GM19099 (cell line): ENCODE measurements at regions not wholly inside any gene's neighbourhood (a gene's known extent, or its start where the extent isn't known, plus 50 kb on each side); places are given as distances from the start of the nearest gene placed in this dataset.

ENCODE experiments used
- POLR2A ChIP-seq: IDR thresholded peaks from 3 replicates; pipeline ENCODE4 v1.6.1; 2011; ENCODE audit warnings: low read depth; ENCODE audit not compliant: insufficient read length; ENCODE audit errors: extremely low read depth

DNA sequence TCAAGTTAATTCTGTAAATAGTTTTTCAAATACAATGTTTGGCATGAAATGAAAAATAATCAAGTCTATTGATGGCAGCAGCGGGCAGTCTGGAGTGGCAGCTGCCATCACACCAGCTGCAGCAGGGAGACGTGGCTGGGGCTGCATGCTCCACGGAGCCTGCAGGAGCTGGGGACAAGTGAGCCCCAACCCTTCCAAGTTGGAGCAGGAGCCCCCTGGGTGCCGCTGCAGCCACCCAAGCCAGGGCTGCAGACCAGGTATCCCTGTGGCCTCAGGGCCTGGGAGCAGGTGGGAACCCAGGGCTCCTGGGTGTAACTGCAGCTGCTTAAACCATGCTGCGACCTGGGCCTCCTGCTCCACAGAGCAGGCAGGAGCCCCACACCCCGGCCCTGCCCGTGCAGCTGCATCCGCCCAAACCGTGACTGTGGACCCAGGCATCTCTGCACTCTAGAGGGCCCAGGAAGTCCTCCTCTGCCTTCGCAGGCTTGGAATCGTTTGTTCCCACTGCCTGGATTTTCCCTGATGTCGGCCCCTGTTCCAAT is 257.4 kb downstream of the PLOD2 start:
- no peak for TF ChIP-seq POLR2A

DNA sequence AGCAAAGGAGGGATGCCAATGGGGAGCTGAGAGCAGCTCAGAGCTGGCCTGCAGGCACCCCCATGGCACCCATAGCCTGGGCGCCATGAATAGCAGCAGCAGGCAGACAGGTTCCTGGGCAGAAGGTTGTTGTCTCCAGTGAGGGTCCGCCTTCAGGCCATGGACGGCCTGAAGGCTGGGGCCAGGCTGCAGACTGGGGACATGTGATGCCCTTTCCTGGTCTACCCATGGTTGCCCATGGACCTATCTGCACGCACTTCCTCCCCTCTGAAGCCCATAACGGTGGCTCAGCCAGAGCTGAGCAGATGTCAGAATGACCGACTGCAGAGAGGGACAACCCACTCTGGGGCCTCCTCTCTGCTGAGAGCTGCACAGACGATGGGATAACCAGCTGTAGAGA is 256.8 kb downstream of the PLOD2 start:
- TF ChIP-seq POLR2A: no peak

DNA sequence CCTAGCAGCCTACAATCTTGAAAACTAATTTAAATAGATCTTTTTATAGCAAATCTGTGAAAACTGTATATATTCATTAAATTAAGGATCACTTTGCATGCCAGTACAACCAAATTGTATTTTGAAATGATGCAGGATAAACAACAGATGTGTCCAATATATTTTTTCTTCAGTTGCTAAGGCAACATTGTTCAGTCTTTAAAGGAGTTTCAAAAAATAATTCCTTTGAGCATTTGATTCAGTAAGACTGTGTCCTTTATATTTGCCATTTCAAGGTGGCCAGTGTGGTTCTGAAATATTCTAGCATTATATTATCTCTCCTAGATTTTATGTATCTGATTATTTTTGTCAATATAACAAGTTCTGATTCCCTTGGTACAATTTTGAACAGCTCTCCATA is 254.7 kb downstream of the PLOD2 start:
- TF ChIP-seq POLR2A: no peak

DNA sequence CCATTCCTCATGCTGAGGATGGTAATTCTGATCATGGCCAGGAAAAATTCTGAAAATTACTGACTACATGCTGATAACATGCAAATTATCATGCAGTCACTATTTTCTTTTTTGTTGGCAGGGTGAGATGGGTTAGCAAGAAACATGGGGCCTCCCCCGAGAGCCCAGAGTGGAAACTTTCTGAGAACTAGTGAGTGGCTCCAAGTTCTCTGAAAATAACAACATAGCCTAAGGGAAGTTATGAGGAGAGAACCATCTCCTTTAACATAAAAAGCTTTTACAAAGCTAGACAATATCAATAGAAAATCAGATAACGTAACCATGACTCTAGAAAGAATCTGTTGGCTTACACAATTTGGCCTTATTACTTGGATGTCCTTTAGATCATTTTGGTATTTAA is 254.2 kb downstream of the PLOD2 start:
- TF ChIP-seq POLR2A: no peak

DNA sequence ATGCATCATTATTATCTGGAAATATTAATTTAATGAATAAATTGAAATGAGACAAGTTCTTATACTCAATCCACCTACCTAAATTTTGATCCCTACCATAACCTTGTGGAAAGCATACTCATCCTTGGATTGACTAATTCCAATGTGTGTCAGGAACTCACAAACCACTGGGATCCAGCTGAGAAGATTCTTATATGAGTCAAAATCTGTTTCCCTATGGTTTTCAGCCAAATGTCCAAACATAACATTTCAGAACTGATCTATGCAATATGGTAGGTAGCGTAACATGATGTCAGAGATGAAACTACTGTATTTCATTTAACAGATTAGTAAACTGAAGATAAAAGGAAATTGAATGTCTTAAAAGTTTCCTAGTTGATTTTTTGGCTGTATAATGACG is 250.0 kb downstream of the PLOD2 start:
- TF ChIP-seq POLR2A: no peak

DNA sequence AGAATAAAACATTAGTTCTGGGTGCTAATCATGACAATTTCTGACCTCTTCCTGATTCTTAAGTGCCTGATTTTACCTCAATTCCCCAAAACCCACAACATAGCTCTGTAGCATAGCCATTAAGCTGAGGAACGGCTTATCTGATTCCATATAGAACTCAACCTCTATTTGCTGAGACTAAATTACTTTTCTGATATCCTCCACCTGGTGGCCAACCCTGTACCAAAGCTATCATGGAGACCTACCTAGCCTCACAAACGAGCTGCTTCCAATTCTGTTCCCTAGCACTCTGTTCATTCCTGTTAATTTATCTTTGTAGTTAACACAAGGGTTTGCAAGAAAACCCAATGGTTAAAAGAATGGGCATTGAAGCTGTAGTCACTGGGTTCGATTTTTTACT is 245.2 kb downstream of the PLOD2 start:
- TF ChIP-seq POLR2A: no peak

DNA sequence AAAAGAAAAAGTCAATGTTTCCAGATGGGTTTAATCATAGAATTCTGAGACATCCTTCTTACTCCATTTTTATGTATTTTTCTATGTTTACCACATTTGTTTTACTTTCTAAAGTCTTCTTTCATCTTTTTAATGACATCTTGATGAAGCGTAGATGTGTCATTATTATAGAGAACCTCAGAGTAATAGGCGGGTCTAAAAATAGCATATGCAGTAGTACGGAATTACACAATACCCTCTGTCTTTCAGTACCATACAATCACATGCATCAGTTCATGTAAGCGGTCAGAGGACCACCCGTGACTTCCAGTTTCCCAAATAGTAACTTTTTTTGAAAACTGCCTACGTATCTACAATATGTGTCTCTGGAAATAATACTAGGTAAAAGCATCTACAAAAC is 224.0 kb downstream of the PLOD2 start:
- no peak for TF ChIP-seq POLR2A

DNA sequence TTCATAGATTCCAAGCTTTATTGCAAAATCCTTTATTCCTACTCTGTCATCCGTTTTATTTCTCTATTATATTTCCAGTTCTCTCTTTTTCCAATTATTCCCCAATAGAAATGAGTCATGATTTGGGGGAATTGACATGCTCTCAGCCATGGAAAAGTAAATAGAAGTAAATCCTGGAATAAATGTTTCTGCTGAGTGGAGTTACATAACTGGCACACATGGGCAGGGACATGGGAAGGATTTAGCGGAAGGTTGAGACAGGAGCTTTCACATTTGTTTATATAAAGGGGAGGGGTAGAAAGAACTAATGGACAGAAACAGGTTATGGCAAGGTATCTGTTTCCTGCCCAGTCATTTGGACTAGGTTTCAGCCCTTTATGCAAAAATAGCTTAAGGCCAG is 221.6 kb downstream of the PLOD2 start:
- no peak for TF ChIP-seq POLR2A

DNA sequence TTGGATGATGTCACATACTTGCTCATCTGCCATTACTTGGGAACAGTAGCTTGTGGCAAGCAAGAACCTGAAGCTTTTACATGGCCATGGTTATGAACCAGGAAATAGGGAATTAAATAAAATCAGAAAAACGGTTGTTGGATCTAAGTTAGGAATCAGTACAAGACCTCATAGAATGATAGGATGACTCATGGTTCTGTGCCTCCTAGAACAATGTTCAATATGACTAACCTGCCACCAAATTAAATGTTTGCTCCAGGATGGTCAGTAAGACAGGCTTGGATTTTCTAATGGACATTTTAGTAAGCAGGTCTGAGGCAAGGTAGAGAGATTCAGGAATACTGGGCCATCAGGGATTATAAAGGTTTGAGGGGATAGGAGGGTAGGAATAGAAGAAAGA is 218.9 kb downstream of the PLOD2 start:
- no peak for TF ChIP-seq POLR2A

DNA sequence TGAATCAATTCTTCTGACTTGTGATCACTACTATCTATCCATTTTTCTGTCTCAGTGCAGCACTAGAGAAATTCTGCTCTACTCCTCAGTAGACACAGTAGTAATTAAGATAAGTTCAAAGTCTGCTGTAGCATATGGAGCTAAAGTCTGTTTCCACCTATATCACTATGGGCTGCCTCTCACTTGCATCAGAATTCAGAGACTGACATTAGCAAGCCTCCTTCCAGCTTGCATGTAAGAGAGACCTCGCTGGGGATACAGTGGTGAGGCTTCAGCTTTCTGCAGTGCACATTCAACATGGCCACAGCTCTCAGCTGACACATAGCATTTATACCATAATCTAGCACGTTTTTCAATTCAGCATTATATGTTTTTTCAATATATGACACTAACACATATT is 217.0 kb downstream of the PLOD2 start:
- no peak for TF ChIP-seq POLR2A

DNA sequence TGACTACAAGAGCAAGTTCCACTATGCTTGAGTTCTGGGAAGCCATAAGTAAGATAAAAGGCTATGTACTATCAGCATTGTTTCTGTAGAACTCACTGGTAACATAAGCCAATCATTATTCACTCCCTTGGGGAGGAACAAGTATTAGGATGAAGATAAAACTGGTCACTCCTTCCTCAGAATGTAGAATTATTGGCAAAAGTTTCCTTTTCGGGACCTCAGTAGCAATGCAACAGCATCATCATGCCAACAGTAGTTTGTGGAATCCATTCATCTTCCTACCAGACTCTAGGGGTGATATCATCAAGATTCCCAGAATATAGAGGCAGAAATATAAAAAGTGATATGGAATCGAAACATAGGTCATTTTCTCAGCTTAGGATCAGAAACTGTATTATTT is 209.5 kb downstream of the PLOD2 start:
- no peak for TF ChIP-seq POLR2A

DNA sequence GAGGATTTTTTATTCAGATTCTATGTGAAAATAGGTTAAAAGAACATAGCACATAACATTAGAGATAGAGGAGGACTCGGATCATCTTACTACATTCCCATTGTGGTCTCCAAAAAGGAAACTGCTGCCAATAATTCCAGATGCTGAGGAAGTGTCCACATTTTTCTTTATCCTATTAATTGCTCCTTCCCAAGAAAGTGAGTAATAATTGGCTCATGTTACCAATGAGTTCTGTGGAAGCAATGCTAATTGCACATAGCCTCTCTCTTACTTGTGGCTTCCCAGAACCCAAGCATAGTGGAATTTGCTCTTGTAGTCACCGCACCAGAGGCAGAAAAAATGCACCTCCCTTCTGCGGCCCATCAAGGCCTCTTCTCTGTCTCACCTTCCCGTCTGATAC is 208.4 kb downstream of the PLOD2 start:
- TF ChIP-seq POLR2A: no peak

DNA sequence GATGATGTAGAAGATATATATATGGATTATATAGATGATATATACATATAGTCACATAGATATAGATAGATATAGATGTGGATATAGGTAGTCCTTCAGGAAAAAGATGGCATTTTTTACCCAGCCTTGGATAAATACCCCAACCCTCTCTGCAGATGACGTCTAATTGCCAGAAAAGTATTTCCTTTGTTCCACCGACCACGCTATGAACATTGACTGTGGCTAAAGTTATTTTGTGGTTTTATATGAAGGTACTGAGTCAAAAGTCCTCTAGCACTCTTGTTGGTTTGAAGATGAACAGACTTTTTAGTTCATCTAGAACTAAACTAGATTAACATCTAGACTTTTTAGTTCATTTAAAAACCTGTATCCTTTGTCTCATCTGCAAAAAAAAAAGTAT is 207.7 kb downstream of the PLOD2 start:
- TF ChIP-seq POLR2A: no peak

DNA sequence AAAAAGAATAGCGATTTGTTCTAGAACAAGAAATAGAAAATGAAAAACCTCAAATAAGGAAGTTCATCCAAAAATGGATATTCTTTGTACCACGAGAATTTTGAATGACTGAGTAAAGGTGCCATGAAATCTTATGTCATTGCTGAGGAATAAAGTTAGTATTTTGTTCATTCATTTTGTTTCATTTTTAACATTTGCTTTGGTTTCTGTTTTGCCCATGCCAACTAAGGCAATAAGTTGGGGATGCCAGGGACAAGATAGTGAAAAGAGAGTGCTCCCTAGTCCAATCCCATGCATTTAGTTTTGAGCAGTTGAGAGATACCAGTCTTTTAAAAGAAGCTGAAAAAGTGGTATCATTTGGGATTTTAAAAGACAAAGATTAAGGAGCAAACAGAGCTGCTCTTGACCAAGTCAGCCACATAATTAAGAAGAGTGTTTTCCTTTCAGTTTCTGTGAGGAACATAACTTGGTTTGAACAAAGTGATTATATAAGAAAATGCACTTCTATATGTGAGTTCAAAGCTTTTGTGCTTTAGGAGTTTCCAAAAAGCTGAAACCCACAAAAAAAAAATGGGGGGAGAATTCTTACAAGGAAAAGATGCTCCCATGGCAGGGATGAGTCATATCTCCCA is 201.4 kb downstream of the PLOD2 start:
- no peak for TF ChIP-seq POLR2A

DNA sequence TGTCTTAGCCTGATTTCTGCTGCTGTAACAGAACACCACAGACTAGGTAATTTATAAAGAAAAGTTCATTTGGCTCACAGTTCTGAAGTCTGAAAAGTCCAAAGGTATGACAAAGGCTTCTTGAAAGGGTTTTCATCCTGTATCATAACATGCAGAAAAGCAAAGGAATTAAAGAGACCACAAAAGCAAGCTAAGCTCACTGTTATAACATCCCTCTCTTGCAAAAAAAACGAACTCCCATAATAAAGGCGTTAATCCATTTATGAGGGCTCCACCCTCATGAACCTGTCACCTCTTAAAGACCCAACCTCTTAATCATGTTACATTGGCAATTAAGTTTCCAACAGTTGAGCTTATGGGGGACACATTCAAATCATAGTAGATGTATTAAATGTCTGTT is 197.9 kb downstream of the PLOD2 start:
- no peak for TF ChIP-seq POLR2A

DNA sequence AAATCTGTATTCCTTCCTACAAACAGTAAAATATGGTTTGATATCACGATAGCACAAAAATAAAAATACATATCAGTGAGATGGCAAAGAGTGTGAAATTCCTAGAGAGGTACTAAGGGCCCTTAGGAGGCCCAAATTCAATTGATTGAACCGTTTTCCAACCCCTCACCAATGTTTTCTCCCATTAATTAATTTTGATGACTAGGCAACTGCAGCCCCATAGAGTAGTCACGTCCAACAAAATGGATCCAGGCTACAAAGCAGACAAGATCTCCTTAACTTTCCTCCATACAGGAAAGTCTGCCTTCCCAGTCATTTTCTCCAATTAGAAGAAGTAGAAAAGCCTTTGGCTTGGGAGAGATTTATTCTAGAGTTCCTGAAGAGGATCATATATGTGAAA is 193.9 kb downstream of the PLOD2 start:
- TF ChIP-seq POLR2A: no peak

DNA sequence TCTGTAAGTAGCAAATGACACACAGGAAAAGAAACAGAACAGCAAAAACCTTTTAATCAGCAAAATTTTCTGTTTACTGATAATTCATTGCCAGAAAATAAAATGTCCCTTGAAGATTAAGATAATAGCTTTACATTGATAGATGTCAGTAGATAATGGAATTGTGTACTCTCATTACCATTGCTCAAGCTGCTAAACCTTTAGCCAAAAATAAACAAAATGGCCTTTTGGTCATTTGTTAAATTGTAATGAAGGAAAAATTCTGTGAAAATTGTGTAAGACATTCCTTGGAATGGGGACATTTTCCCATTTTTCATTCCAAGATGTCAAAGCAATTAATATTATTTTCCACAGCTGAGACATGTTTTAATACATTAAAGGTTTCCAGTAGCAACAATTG is 189.8 kb downstream of the PLOD2 start:
- TF ChIP-seq POLR2A: no peak
